ENCODE measurements at regions not wholly inside any gene's neighbourhood (a gene's known extent, or its start where the extent isn't known, plus 50 kb on each side); places are given as distances from the start of the nearest gene placed in this dataset.

DNA sequence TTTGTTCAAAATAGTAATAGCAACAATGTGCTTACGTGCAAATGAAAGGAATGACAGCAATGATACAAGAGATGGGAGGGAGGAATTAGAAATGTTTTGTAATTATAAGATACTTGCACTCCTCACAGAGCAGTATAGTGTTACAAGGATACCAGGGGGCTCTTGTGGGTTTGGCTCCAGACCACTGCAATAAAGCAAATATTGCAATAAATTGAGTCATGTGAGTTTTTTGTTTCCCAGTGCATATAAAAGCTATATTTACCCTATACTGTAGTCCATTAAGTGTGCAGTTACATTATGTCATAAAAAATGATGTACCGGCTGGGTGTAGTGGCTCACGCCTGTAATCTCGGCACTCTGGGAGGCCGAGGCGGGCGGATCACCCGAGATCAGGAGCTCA, 864.3 kb downstream of the NSUN3 start (continued):
- TF ChIP-seq, protein P1, sequence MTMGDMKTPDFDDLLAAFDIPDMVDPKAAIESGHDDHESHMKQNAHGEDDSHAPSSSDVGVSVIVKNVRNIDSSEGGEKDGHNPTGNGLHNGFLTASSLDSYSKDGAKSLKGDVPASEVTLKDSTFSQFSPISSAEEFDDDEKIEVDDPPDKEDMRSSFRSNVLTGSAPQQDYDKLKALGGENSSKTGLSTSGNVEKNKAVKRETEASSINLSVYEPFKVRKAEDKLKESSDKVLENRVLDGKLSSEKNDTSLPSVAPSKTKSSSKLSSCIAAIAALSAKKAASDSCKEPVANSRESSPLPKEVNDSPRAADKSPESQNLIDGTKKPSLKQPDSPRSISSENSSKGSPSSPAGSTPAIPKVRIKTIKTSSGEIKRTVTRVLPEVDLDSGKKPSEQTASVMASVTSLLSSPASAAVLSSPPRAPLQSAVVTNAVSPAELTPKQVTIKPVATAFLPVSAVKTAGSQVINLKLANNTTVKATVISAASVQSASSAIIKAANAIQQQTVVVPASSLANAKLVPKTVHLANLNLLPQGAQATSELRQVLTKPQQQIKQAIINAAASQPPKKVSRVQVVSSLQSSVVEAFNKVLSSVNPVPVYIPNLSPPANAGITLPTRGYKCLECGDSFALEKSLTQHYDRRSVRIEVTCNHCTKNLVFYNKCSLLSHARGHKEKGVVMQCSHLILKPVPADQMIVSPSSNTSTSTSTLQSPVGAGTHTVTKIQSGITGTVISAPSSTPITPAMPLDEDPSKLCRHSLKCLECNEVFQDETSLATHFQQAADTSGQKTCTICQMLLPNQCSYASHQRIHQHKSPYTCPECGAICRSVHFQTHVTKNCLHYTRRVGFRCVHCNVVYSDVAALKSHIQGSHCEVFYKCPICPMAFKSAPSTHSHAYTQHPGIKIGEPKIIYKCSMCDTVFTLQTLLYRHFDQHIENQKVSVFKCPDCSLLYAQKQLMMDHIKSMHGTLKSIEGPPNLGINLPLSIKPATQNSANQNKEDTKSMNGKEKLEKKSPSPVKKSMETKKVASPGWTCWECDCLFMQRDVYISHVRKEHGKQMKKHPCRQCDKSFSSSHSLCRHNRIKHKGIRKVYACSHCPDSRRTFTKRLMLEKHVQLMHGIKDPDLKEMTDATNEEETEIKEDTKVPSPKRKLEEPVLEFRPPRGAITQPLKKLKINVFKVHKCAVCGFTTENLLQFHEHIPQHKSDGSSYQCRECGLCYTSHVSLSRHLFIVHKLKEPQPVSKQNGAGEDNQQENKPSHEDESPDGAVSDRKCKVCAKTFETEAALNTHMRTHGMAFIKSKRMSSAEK (CRISPR knock-in tag; IDR thresholded peaks at IDR 0.05; ENCODE audit: borderline replicate concordance), result no peak
- TF ChIP-seq, protein P2, sequence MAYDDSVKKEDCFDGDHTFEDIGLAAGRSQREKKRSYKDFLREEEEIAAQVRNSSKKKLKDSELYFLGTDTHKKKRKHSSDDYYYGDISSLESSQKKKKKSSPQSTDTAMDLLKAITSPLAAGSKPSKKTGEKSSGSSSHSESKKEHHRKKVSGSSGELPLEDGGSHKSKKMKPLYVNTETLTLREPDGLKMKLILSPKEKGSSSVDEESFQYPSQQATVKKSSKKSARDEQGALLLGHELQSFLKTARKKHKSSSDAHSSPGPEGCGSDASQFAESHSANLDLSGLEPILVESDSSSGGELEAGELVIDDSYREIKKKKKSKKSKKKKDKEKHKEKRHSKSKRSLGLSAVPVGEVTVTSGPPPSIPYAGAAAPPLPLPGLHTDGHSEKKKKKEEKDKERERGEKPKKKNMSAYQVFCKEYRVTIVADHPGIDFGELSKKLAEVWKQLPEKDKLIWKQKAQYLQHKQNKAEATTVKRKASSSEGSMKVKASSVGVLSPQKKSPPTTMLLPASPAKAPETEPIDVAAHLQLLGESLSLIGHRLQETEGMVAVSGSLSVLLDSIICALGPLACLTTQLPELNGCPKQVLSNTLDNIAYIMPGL (CRISPR knock-in tag; IDR thresholded peaks at IDR 0.05), result no peak
- no peak for TF ChIP-seq TP53 (CRISPR knock-in tag; IDR thresholded peaks at IDR 0.05)
- TF ChIP-seq, protein P3, sequence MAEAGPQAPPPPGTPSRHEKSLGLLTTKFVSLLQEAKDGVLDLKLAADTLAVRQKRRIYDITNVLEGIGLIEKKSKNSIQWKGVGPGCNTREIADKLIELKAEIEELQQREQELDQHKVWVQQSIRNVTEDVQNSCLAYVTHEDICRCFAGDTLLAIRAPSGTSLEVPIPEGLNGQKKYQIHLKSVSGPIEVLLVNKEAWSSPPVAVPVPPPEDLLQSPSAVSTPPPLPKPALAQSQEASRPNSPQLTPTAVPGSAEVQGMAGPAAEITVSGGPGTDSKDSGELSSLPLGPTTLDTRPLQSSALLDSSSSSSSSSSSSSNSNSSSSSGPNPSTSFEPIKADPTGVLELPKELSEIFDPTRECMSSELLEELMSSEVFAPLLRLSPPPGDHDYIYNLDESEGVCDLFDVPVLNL (CRISPR knock-in tag; IDR thresholded peaks at IDR 0.05; ENCODE audit: borderline replicate concordance, low read depth), result no peak

DNA sequence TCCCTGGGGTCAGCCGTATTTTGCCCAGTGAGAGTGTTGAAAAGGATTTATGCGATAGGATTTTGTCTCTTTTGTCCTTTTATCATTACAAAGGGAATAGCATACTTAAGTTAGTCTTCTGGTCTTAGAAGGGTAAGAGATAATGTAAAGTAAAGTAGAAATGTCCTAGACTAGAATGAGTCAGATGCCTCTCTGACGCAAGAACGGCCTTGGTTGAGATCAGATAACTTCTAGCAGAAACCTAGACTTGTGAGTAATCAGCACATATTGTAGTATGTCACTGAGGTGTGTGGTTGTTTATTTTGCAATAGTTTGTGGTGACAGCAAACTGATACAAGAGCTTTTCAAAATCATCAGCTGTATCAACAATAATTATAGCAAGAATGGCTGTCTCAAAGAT, 866.1 kb downstream of the NSUN3 start:
- H3K4me3 Mint-ChIP-seq, result no peak overlapping the region
- peaks cover 3% of the 10 kb centered on the region for H3K4me1 Mint-ChIP-seq
- no peaks in the 10 kb centered on the region for H3K9me3 Mint-ChIP-seq
- DNase-seq (ENCODE audit: low spot score), result no peak
- CTCF ChIA-PET, result no interaction called here
- POLR2A ChIA-PET, result no interaction called here
- TF ChIP-seq, protein P4, sequence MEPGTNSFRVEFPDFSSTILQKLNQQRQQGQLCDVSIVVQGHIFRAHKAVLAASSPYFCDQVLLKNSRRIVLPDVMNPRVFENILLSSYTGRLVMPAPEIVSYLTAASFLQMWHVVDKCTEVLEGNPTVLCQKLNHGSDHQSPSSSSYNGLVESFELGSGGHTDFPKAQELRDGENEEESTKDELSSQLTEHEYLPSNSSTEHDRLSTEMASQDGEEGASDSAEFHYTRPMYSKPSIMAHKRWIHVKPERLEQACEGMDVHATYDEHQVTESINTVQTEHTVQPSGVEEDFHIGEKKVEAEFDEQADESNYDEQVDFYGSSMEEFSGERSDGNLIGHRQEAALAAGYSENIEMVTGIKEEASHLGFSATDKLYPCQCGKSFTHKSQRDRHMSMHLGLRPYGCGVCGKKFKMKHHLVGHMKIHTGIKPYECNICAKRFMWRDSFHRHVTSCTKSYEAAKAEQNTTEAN (CRISPR knock-in tag; IDR thresholded peaks at IDR 0.05), result no peak
- TF ChIP-seq GABPB1 (CRISPR knock-in tag; IDR thresholded peaks at IDR 0.05), result peak; percentile 92
- TF ChIP-seq NR3C1 (CRISPR knock-in tag; conservative IDR thresholded peaks at IDR 0.05; ENCODE audit: low read depth), result no peak
- TF ChIP-seq TEAD4 (CRISPR knock-in tag; IDR thresholded peaks at IDR 0.05), result no peak
- no peak for TF ChIP-seq ZNF317 (CRISPR knock-in tag; IDR thresholded peaks at IDR 0.05; ENCODE audit: borderline replicate concordance, low read depth)
- no peak for ATAC-seq
- H3K27ac Mint-ChIP-seq, result peak overlapping the region; percentile 61; the same call in 1 of the 2 replicates
- no peaks in the 10 kb centered on the region for H3K36me3 Mint-ChIP-seq
- H3K27me3 Mint-ChIP-seq (ENCODE audit: low read depth), result no peaks in the 10 kb centered on the region

DNA sequence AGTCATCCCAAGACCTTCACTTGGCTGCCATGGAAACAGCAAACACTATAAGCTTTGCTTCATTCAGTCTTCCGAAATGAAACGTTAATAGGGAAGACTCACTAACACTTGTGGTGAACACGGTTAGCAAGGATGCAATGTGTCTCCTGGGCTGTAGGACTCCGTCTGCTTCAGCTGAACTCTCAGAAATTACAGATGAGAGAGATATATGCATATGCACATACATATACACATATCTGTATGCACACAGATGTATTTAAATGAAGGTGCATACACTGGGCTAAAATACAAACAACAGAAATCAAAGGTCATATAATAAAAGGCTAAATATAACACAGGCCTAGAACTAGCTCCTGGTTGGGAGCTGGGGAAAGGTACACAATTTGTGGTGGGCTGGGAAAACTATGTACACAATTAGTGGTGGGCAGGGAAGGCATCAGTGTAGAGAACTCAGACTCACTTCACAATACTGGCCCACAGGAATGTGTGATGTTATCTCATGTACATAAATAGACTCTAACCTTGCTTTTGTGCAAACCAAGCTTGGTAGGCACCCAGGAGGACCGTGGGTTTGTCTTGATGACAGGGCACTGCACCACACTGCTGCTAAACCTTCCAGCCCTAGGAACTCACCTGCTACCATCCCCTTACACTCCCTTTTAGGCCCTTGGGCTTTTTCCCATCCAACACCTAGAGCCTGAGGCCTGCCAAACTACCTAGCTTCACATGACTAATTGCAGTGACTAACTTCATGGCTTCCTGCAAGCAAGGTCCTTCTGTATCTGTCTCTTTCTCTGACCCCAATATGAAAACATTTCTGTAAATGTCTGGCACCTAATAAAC, 873.1 kb downstream of the NSUN3 start:
- no peak overlapping the region for H3K4me3 Mint-ChIP-seq
- DNase-seq (ENCODE audit: low spot score), result no peak
- CTCF ChIA-PET, result no interaction called here
- TF ChIP-seq, protein P5, sequence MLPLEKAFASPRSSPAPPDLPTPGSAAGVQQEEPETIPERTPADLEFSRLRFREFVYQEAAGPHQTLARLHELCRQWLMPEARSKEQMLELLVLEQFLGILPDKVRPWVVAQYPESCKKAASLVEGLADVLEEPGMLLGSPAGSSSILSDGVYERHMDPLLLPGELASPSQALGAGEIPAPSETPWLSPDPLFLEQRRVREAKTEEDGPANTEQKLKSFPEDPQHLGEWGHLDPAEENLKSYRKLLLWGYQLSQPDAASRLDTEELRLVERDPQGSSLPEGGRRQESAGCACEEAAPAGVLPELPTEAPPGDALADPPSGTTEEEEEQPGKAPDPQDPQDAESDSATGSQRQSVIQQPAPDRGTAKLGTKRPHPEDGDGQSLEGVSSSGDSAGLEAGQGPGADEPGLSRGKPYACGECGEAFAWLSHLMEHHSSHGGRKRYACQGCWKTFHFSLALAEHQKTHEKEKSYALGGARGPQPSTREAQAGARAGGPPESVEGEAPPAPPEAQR (CRISPR knock-in tag; IDR thresholded peaks at IDR 0.05), result no peak
- TF ChIP-seq ZNF232 (CRISPR knock-in tag; IDR thresholded peaks at IDR 0.05), result no peak
- TF ChIP-seq ZNF263 (CRISPR knock-in tag; IDR thresholded peaks at IDR 0.05; ENCODE audit: low read depth), result no peak
- TF ChIP-seq, protein P6, sequence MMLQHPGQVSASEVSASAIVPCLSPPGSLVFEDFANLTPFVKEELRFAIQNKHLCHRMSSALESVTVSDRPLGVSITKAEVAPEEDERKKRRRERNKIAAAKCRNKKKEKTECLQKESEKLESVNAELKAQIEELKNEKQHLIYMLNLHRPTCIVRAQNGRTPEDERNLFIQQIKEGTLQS (CRISPR knock-in tag; conservative IDR thresholded peaks at IDR 0.05), result no peak
- TF ChIP-seq, protein P7, sequence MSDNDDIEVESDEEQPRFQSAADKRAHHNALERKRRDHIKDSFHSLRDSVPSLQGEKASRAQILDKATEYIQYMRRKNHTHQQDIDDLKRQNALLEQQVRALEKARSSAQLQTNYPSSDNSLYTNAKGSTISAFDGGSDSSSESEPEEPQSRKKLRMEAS (CRISPR knock-in tag; IDR thresholded peaks at IDR 0.05), result no peak
- no peak for TF ChIP-seq NR1H2 (CRISPR knock-in tag; IDR thresholded peaks at IDR 0.05)
- no peak for TF ChIP-seq CBFB (CRISPR knock-in tag; IDR thresholded peaks at IDR 0.05; ENCODE audit: low read depth)
- TF ChIP-seq, protein P1 (CRISPR knock-in tag; IDR thresholded peaks at IDR 0.05; ENCODE audit: borderline replicate concordance), result no peak

More for the DNA sequence above, 873.1 kb downstream of the NSUN3 start:
- H3K9me3 Mint-ChIP-seq, result peaks cover 24% of the 10 kb centered on the region
- no peaks in the 10 kb centered on the region for H3K4me1 Mint-ChIP-seq
- H3K27me3 Mint-ChIP-seq (ENCODE audit: low read depth), result no peaks in the 10 kb centered on the region
- POLR2A ChIA-PET, result no interaction called here
- ATAC-seq, result no peak
- H3K36me3 Mint-ChIP-seq, result peaks cover 2% of the 10 kb centered on the region
- no peak overlapping the region for H3K27ac Mint-ChIP-seq

Data from WTC11 (cell line).